Stomach (tissue), 4 donors: ENCODE measurements at regions not wholly inside any gene's neighbourhood (a gene's known extent, or its start where the extent isn't known, plus 50 kb on each side); places are given as distances from the start of the nearest gene placed in this dataset.

Source experiments
- CTCF ChIP-seq, 7 experiments: fragments of 450-650 bp in 4 of 7; fragments of 200-600 bp in 3 of 7; sonication (generic) in 3 of 7; IDR thresholded peaks; one replicate each; pipeline ENCODE4 v1.5.1; 2016 to 2019; ENCODE audit warnings: antibody characterized with exemption in 7 of 7, control low read depth in 2 of 7, mild to moderate bottlenecking in 1 of 7
- EP300 ChIP-seq: sonication (generic); formaldehyde crosslinking; IDR thresholded peaks from one replicate; pipeline ENCODE4 v1.6.1; 2017; ENCODE audit warnings: antibody characterized with exemption
- POLR2A ChIP-seq, 4 donors: fragments of 450-650 bp; IDR thresholded peaks; one replicate each; pipeline ENCODE4 v1.6.1; 2016; ENCODE audit warnings: antibody characterized with exemption in 4 of 4, control low read depth in 2 of 4, mild to moderate bottlenecking in 1 of 4, moderate library complexity in 1 of 4
- POLR2AphosphoS5 ChIP-seq, 3 donors: sonication (generic); formaldehyde crosslinking; IDR thresholded peaks; one replicate each; pipeline ENCODE4 v1.6.1; 2016; ENCODE audit warnings: antibody characterized with exemption in 3 of 3

GRCh38 chr1:193625255-193625654, 438.8 kb upstream of the B3GALT2 start:
- TF ChIP-seq CTCF (IDR thresholded peaks at IDR 0.05) (no peak), POLR2A (IDR thresholded peaks at IDR 0.05) (no peak), POLR2AphosphoS5 (IDR thresholded peaks at IDR 0.05) (no peak), EP300 (no peak)
